ENCODE measurements at regions not wholly inside any gene's neighbourhood (a gene's known extent, or its start where the extent isn't known, plus 50 kb on each side); places are given as distances from the start of the nearest gene placed in this dataset.

DNA sequence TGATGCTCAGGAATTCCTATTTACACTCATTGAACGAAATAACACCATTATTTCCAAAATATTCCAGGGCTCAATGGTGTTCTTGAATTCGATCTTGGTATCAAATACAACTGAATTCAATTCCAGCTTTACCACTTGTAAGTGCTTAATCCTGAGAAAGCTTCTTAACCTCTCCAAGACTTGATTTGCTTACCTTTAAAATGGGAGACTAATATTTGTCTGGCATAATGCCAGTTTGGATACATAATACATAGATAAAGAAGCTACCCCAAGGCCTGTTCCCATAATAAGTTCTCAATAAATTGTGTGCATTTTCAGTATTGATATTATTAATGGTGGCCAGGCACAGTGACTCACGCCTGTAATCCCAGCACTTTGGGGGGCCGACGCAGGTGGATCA lies 368.9 kb upstream of the MAF start:
- no peaks in the 10 kb centered on the region for H3K27me3 ChIP-seq (ENCODE audit: insufficient read depth, low read length, poor library complexity, severe bottlenecking)
- no peaks in the 10 kb centered on the region for H3K36me3 ChIP-seq (ENCODE audit: insufficient read depth, low read length)
- no peak overlapping the region for H3K4me3 ChIP-seq (ENCODE audit: low read length, poor library complexity, severe bottlenecking)
- no peaks in the 10 kb centered on the region for H3K9me3 ChIP-seq (ENCODE audit: insufficient read depth, low read depth, low read length)
- H3F3A ChIP-seq (ENCODE audit: low read depth) = no peaks in the 10 kb centered on the region
- no peak for TF ChIP-seq EZH2phosphoT487 (IDR thresholded peaks at IDR 0.05; ENCODE audit: borderline replicate concordance)
- no peaks in the 10 kb centered on the region for H3K9me2 ChIP-seq (replicated peaks; ENCODE audit: low read depth, low read length)
- no peak overlapping the region for H2AFZ ChIP-seq (ENCODE audit: low read length)
- H3K4me1 ChIP-seq (ENCODE audit: insufficient read depth, low read length, poor library complexity, severe bottlenecking) = peaks cover 16% of the 10 kb centered on the region
- H3K4me2 ChIP-seq (ENCODE audit: low read depth, low read length, poor library complexity, severe bottlenecking) = no peak overlapping the region
- no peak overlapping the region for H3K9ac ChIP-seq (ENCODE audit: low read depth, low read length, poor library complexity, severe bottlenecking)
- H3K79me2 ChIP-seq (ENCODE audit: insufficient read depth, low read length) = no peaks in the 10 kb centered on the region
- no peaks in the 10 kb centered on the region for H4K20me1 ChIP-seq (ENCODE audit: insufficient read depth, low read length, poor library complexity, severe bottlenecking)

DNA sequence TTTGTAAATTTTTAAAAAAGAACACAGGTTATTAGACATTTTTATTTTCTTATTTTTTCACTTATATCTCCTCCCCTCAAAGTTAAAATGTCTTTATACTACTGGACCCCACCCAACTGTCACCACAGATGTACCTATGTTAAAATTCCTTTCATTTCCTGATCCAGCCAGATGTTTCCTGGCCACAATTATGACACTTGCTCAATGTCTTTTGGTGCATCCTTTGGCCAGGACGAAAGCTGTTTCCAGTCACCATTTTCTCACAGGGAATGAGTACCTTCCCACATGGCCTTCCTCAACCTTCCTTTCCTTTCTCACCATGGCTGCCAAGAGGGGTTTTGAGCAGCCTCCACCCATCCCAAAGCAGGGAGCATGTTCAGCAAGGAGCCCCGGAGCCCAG lies 365.7 kb upstream of the MAF start:
- no peak overlapping the region for H2AFZ ChIP-seq (ENCODE audit: low read length)
- H3K79me2 ChIP-seq (ENCODE audit: insufficient read depth, low read length) = no peaks in the 10 kb centered on the region
- no peak for TF ChIP-seq EZH2phosphoT487 (IDR thresholded peaks at IDR 0.05; ENCODE audit: borderline replicate concordance)
- TF ChIP-seq, protein P1, sequence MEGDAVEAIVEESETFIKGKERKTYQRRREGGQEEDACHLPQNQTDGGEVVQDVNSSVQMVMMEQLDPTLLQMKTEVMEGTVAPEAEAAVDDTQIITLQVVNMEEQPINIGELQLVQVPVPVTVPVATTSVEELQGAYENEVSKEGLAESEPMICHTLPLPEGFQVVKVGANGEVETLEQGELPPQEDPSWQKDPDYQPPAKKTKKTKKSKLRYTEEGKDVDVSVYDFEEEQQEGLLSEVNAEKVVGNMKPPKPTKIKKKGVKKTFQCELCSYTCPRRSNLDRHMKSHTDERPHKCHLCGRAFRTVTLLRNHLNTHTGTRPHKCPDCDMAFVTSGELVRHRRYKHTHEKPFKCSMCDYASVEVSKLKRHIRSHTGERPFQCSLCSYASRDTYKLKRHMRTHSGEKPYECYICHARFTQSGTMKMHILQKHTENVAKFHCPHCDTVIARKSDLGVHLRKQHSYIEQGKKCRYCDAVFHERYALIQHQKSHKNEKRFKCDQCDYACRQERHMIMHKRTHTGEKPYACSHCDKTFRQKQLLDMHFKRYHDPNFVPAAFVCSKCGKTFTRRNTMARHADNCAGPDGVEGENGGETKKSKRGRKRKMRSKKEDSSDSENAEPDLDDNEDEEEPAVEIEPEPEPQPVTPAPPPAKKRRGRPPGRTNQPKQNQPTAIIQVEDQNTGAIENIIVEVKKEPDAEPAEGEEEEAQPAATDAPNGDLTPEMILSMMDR (conservative IDR thresholded peaks at IDR 0.05; ENCODE audit: low read length) = no peak
- H3K9me2 ChIP-seq (replicated peaks; ENCODE audit: low read depth, low read length) = no peaks in the 10 kb centered on the region
- peaks cover 3% of the 10 kb centered on the region for H3K4me1 ChIP-seq (ENCODE audit: insufficient read depth, low read length, poor library complexity, severe bottlenecking)
- H4K20me1 ChIP-seq (ENCODE audit: insufficient read depth, low read length, poor library complexity, severe bottlenecking) = no peaks in the 10 kb centered on the region
- no peak overlapping the region for H3K4me2 ChIP-seq (ENCODE audit: low read depth, low read length, poor library complexity, severe bottlenecking)
- H3K36me3 ChIP-seq (ENCODE audit: insufficient read depth, low read length) = no peaks in the 10 kb centered on the region
- H3F3A ChIP-seq (ENCODE audit: low read depth) = no peaks in the 10 kb centered on the region
- no peak overlapping the region for H3K4me3 ChIP-seq (ENCODE audit: low read length, poor library complexity, severe bottlenecking)
- H3K9me3 ChIP-seq (ENCODE audit: insufficient read depth, low read depth, low read length) = no peaks in the 10 kb centered on the region
- H3K27me3 ChIP-seq (ENCODE audit: insufficient read depth, low read length, poor library complexity, severe bottlenecking) = no peaks in the 10 kb centered on the region
- H3K9ac ChIP-seq (ENCODE audit: low read depth, low read length, poor library complexity, severe bottlenecking) = no peak overlapping the region

DNA sequence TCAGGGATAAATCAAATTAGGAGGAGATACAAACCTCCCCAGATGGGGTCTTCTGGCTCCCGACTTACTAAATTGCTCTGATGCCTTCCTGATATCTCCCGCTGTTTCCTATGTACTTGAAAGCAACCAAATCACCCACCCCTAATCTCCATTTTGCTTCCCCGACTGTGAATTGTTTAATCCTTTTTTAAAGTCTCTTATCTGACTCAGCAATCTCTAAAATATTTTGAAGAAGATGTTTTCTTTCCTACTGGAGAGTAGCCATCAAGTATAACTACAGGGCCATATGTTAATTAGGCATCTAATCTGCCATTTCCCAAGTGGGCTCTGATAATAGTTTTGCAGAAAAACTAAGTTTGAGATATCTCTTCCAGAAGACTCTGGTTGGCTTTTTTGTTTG lies 365.2 kb upstream of the MAF start:
- Histone ChIP-seq H3K9me3 (ENCODE audit: insufficient read depth, low read depth, low read length) (no peaks in the 10 kb centered on the region), H4K20me1 (ENCODE audit: insufficient read depth, low read length, poor library complexity, severe bottlenecking) (no peaks in the 10 kb centered on the region), H3K9me2 (replicated peaks; ENCODE audit: low read depth, low read length) (no peaks in the 10 kb centered on the region), H2AFZ (ENCODE audit: low read length) (no peak overlapping the region), H3K27me3 (ENCODE audit: insufficient read depth, low read length, poor library complexity, severe bottlenecking) (no peaks in the 10 kb centered on the region), H3K4me1 (ENCODE audit: insufficient read depth, low read length, poor library complexity, severe bottlenecking) (peaks cover 3% of the 10 kb centered on the region), H3K4me3 (ENCODE audit: low read length, poor library complexity, severe bottlenecking) (no peak overlapping the region), H3K79me2 (ENCODE audit: insufficient read depth, low read length) (no peaks in the 10 kb centered on the region), H3K4me2 (ENCODE audit: low read depth, low read length, poor library complexity, severe bottlenecking) (no peak overlapping the region), H3F3A (ENCODE audit: low read depth) (no peaks in the 10 kb centered on the region), H3K9ac (ENCODE audit: low read depth, low read length, poor library complexity, severe bottlenecking) (no peak overlapping the region), H3K36me3 (ENCODE audit: insufficient read depth, low read length) (no peaks in the 10 kb centered on the region)
- no peak for TF ChIP-seq EZH2phosphoT487 (IDR thresholded peaks at IDR 0.05; ENCODE audit: borderline replicate concordance)
- TF ChIP-seq, protein P1 (conservative IDR thresholded peaks at IDR 0.05; ENCODE audit: low read length) = no peak

DNA sequence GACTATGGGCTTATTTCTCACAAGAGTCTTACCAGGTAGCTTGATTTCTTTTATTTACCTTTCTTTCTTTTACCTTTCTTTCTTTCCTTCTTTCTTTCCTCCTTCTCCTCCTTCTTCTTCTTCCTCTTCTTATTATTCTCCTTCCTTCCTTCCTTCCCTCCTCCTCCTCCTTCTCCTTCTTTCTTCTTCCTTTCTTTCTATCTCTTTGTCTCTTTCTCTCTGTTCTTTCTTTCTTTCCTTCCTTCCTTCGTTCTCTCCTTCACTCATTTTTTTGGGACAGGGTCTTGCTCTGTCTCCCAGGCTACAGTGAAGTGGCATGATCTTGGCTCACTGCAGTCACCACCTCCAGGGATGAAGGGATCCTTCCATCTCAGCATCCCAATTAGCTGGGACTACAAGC lies 363.6 kb upstream of the MAF start:
- Histone ChIP-seq H3K4me2 (ENCODE audit: low read depth, low read length, poor library complexity, severe bottlenecking) (no peak overlapping the region), H3F3A (ENCODE audit: low read depth) (no peaks in the 10 kb centered on the region), H3K9ac (ENCODE audit: low read depth, low read length, poor library complexity, severe bottlenecking) (no peak overlapping the region), H2AFZ (ENCODE audit: low read length) (no peak overlapping the region), H3K4me1 (ENCODE audit: insufficient read depth, low read length, poor library complexity, severe bottlenecking) (peaks cover 3% of the 10 kb centered on the region), H3K9me2 (replicated peaks; ENCODE audit: low read depth, low read length) (no peaks in the 10 kb centered on the region), H3K36me3 (ENCODE audit: insufficient read depth, low read length) (no peaks in the 10 kb centered on the region), H3K4me3 (ENCODE audit: low read length, poor library complexity, severe bottlenecking) (no peak overlapping the region), H3K9me3 (ENCODE audit: insufficient read depth, low read depth, low read length) (no peaks in the 10 kb centered on the region), H3K79me2 (ENCODE audit: insufficient read depth, low read length) (no peaks in the 10 kb centered on the region), H3K27me3 (ENCODE audit: insufficient read depth, low read length, poor library complexity, severe bottlenecking) (no peaks in the 10 kb centered on the region), H4K20me1 (ENCODE audit: insufficient read depth, low read length, poor library complexity, severe bottlenecking) (no peaks in the 10 kb centered on the region)
- TF ChIP-seq, protein P1 (conservative IDR thresholded peaks at IDR 0.05; ENCODE audit: low read length) = no peak
- no peak for TF ChIP-seq EZH2phosphoT487 (IDR thresholded peaks at IDR 0.05; ENCODE audit: borderline replicate concordance)
